T-helper 9 cell (primary cell): ENCODE measurements at regions not wholly inside any gene's neighbourhood (a gene's known extent, or its start where the extent isn't known, plus 50 kb on each side); places are given as distances from the start of the nearest gene placed in this dataset.

Experiments used
- DNase-seq: peaks from one replicate; pipeline ENCODE4 v3.0.0-alpha.2; 2020

DNA sequence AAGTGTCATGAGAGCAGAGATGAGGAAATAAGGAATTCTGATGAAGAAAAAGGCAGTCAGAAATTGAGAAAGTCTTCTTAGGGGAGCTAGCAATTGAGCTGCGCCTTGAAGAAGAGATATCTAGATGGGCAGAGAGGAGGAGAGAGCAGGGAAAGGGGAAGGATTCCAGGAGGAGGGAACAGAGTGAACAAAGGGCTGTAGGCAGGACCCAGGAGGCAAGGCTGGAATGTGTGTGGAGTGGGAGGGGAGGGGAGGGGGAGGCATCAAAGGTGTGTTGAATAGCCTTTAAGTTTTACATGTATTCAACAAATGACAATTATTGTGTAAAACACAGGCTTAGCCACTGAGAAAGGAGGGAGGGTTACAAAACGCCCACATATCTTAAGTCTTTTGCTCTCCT, 164.5 kb downstream of the TDRD15 start:
- no peak for DNase-seq

DNA sequence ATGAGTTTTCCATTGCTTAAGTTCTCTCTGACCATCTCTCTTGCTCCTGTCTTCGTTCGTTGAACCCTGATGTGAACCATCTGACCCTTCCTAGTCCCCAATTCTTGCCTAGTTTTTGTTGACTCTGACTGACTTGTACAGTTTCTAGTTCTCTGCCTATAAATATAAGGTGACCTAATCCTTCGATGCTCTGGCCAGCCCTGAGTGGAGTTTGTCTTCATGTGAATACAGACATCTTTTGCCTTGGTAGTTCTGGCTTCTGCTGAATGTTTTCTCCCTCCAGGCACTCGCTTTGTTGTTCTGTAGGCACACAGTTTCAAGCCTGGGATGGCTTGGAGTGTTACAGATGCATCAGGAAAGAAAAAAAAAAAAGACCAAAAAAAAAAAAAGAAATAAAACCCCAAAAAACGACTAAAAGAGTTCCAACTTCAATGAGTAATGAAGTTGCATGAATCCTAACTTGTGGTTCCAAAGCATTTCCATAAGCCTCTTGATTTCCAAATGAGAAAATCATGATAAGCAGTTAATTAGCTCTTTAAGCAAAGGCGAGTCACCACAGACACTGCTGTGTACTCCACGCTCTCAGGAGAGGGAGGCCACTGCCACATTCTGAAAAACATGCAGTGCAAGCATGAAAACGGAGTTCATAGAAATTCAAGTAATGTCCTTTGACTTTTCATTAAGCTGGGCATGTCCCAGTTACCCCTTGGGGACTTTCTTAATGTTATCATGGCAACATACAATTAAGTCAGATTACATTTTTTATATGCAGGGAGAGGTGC, 165.2 kb downstream of the TDRD15 start:
- no peak for DNase-seq

DNA sequence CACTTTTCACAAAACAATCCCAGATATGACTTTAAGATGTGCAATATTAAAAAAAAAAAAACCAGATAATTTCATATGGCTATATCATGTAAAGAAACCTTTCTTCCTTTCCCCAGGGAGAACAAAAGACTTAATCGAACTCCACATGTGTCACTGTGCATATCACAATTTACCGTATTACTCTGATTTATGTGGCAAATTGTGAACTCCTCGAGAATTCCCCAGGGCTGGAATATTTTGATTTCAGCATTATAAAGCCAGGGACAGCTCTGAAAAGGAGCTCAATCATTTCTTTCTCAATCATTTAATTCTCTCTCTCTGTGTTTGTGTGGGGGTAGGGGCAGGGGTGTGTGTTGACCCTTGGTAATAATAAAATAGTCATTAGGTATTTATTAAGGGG, 165.8 kb downstream of the TDRD15 start:
- DNase-seq = no peak

DNA sequence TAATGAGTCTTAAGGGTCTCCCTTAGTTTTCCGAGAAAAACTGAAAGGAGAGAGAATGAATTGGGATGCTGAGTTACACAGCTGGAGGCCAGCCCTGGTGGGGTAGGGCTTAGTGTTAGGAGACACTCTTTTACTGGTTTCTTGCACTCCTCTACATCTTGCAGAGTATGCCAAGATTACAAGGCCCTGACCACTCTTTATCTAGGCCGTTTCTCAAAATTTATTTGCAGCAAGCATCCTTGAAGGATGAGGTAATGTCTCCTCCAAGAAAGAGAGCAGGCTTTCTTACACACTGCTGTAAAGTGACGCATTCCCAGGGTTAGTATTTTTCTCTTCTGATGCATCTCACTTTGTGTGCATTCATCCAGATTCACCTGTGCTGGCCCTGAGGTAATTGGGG, 166.2 kb downstream of the TDRD15 start:
- DNase-seq = no peak

DNA sequence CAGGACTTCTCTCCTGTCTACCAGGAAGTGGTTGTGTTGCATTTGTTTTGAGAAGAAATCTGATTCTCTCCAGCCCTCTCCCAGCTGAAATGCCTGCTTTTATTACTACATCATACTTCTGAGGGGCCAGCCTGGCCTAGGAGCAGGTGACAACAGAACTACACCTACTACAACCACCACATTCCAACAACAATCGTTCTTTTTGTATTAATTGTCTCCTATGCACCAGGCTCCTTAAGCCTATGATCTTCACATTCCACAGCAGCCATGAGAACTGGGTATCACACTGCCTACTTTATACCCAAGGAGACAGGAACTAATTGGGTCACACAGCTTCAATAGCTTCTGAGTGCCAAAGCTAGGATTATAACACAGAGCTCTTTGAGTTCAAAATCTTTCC, 167.7 kb downstream of the TDRD15 start:
- no peak for DNase-seq

DNA sequence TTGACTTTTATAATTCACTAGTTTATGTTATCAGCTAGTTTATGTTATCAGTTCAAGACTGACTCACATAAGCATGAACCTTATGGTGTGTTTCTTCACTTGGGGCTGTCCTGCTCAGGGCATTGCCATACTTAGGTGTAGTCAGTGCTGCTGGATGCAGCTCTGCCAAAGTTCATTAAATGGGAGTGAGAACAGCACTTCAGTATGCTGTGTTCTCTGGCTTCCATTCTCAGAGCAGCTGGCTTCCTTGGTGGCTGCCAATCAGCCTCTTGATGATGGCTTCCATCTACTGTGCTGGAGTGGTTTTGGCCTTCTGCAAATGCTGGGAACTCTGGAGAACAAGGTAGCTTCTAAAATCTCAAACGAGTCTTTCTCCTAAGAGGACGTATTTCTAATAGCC, 170.7 kb downstream of the TDRD15 start:
- no peak for DNase-seq

DNA sequence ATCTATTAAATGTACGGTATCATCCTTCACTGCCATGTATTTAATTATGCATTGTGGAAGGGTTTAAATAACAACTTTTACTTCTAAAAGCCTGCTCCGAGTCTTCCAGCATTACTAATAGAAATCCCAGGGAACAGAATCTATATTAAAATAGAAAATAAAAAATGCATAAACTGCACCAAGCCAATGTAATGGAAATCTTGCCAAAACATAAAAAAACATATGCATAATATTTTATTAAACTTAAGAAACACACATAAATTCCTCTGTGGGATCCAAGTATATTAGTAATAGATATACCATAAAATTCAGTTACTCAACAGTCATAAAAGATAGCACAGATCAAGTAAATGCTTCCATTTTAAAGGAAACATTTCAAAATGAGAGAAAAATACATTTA, 175.6 kb downstream of the TDRD15 start:
- no peak for DNase-seq

DNA sequence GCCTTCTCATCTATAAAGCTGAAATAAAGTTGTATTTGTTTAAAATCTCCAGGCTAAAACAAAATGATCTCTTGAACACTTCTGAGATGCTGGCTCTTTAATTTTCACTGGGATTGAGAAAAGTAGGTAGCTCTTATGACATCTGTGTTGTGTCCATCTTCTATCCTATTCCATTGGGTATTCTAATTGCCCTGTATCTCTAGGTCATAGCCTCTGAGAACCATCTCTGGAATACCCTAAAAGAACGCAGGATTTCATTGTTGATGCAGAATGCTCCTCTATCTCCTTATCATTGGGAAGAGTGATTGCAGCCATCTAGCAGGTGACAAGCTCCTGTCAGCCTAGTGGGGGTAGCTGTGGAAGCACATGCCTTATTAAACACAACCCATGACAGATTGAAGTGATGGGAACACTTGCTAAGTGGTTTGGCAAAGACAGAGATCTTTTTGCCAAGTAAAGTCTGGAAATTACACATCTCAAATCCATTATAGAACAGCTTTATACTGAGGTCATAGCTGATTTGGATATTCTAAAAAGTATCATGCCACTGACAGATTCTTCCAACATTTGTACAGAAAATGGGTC, 178.2 kb downstream of the TDRD15 start:
- no peak for DNase-seq

DNA sequence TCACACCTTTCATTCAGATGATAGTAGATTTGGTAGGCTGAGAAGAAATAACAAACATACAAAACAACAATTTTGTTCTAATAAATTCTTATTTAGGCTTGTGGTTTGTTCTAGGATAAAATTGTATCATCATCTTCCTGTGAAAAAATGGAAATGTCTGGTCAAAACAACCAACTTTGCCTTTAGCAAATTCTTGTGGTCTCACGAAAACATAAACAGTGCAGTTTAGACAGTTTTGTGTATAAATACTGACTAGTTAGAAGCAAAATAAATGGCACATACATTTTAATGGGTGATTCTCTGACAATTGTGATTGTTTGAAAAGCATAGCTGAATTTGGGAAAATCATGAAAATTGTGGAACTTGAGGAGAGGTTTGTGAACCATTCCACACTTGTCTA, 180.1 kb downstream of the TDRD15 start:
- no peak for DNase-seq

DNA sequence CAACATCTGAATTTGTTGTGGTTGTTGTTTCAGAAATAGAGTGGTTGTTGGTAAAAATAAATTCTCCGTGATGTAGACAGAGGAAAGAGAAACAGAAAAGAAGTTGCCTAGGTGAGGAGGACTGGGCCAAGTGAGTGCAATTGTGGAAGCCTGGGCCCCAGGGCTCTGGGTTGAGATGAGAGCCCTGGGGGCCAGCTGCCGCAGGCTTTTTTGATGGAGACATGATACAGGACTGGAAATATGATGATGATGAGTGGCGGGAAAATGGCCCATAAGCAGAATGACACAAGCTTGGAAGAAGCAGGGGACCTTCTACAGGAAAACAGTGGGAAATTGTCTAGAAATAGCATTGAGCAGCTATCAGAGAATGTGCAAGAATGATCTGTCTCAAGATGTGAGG, 181.8 kb downstream of the TDRD15 start:
- no peak for DNase-seq

DNA sequence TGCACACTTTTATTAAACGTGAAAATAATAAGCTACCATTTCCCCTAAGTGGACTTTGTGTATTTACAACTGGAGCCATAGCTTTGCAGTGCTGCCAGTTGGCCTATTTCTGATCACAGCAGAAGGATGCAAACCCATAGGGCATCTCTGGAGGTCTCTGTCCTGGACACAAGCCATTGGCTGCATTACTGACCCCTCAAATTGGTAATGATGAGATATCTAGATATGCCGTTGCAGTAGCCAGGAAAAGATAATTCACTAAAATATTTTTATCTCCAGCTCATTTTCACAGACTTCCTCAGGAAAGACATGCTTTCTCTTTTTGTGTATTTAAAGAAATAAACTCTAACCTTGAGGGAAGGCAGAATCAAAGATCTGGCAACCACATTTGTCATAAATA, 182.5 kb downstream of the TDRD15 start:
- no peak for DNase-seq

DNA sequence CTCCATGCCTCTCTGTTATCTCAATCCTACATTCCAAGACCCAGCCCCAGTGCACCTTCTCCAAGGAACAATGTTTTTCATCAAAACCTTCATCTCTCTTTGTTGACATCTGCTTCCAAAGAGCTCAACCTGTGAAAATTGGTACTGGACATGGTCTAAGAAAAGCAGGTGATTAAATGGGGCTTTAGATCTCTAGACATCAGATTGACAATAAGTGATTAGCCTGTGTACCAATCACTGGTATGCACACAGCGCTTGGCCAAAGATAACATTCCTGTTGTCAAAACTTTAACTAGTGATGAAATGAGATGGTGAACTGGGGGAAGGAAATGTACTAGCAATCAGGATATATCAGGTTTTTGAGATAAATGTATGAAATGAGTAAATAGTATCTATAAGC, 183.3 kb downstream of the TDRD15 start:
- DNase-seq = no peak

DNA sequence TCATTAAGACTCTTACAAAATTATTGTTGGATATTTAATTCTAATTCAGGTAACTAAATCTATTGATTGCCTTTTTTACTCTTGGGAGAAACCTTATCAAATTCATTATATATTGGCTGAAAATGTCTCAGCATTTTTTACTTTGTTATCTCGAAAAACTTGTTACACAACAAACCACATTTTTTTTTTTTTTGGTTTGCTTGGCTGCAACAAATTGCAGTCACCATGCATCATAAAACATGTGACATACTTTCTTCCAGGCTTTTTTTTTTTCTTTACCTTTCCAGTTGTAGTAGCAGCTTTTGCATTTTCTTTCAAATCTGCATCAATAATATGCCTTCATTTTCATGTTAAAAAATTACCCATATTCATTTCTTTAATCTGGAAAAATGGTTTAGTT, 186.7 kb downstream of the TDRD15 start:
- no peak for DNase-seq

DNA sequence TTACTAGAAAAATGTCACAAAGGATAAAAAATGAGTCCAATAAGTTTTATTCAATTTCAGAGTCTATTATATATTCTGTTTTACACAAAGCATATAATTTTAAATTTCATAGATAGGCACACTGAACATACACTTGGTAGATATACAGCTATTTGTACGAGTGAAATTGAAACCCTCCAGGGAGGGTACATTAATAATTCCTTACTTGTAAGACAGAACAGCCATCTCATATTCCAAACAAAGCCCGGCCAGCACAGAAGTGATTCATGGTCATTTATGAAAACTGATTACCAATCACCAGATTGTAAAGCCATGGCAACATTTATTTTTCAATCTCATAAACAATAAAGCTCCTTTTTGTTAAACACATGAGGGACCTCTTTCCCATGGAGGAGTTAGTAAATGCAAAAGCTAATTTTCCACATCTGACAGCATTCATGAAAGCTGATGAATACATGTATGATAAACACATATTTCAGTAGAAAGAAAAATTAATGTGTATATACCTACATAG, 190.6 kb downstream of the TDRD15 start:
- DNase-seq = no peak

DNA sequence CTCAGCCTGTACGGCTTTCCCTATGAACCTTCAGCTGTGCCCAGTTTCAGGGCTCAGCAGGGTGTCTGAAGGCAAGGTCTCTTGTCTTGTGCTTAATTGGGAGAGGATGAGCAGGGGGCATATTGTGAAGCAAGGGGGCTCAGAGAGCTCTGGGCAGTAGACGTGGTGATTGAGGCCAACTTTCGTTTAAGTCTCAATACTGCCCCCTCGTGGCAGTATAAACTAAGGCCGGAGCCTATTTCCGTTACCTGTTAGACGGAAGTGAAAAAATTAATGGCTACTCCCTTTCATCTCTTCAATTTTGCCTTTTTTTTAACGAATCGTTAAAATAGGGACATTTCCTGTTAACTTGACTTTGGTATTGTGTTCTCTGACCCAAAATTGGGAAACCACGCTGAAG, 193.4 kb downstream of the TDRD15 start:
- no peak for DNase-seq

DNA sequence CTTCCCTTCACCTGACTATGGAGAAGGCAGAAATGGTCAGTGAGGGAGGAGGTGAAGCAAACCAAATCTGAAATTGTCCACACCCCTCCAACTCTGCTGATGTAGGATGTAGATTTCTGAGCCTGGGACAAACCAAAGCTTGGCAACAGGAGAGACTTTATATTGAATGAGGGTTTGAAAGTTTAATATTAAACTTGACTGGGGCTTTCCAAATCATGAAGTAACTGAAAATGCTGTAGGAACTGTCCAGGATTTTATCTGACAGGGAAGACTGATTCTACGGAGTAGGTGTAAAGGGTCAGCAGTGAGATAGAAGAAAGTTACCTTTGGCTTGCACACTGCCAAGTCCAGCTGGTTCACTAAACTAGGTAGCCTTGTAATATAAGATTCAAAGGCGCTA, 194.5 kb downstream of the TDRD15 start:
- no peak for DNase-seq

DNA sequence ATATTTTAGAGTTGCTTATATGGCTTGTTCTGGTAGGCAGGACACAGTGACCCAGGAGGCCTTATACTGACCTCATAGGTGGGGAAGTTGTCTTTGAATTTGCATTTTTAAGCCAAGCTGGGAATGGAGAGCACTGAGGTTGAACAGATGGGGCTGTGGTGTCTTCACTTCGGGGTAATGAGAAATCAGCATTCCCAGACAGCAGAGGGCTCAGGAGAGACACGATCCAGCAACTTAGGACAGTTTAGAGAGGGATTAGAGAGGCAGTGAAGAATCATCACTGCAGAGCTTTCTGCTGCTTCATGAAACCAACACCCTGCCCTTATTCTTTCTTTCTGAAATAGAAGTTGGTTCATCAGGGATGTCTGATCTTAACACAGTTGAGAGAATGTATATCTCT, 202.4 kb downstream of the TDRD15 start:
- no peak for DNase-seq

DNA sequence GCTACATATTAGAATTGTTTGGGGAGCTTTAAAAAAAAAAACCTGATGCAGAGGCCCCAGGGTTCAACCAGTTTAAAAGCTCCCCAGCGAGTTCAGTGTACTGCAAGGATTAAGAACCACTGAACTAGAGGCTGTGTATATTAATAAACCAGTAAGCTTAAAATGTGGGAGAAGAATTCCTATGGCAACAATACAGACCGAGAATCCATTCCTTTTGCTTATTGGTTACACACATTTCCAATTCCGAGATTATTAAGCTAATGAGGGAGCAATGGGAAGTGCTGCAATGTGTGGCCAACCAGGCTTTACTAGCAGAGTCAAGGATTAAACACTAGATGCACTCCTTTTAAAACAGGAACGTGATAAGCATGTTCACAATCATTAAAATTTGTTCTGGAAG, 204.4 kb downstream of the TDRD15 start:
- DNase-seq = no peak

DNA sequence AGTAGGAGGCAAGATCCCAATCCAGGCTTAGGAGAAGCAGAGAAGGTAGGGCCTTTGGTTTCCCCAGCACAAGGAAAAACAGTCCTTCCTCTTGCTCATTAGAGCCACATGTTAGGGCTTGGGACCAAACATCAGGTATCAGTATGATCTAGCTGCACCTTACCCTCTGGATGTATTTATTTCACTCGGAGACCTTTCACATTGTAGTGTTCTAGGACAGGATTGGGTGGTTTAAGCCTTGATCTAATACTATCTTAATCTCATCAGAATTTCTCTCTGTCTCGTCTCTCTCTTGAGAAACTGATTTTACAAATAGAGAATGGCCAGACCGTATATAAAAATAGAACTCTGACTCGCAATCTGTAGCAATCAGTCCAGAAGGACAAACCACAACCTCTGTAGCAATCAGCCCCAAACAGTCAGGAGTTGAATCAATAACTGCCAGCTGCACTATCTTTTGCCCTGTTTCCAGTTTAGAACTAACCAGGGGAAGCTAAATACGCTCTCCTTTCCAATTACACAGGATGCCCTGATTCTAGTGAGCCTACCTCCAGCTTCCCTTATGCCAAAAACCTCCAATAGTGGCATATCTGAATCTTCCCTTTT, 207.1 kb downstream of the TDRD15 start:
- no peak for DNase-seq

DNA sequence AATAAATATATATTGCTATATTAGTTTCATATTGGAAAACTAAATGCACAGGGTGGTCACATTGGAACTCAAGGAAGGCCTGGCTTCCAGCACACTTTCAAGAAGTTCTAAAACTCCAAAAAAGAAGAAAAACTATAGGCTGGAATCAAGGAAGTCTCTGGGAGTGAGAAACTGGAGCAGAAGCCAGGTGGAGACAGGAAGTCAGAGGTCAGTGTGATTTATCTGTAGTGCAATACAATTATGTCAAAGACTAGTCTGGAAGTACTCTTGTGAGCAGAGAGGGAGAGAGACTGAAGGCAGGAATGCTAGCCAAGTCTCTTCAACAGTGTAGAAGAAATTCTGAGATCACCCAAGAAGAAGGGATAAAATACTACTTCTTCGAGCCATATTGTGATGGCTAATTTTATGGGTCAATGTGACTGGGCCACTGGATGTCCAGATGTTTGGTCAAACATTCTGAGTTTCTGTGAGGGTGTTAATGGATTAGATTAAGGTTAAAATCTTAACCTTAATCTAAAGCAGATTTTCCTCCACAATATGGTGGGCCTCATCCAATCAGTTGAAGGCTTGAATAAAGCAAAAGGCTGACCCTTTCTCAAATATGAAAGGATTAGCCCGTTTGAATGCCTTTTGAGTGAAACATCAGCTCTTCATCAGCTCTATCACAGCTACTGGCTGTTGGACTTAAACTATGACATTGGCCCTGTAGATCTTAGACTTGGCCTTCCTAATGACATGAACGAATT, 208.0 kb downstream of the TDRD15 start:
- DNase-seq = no peak

DNA sequence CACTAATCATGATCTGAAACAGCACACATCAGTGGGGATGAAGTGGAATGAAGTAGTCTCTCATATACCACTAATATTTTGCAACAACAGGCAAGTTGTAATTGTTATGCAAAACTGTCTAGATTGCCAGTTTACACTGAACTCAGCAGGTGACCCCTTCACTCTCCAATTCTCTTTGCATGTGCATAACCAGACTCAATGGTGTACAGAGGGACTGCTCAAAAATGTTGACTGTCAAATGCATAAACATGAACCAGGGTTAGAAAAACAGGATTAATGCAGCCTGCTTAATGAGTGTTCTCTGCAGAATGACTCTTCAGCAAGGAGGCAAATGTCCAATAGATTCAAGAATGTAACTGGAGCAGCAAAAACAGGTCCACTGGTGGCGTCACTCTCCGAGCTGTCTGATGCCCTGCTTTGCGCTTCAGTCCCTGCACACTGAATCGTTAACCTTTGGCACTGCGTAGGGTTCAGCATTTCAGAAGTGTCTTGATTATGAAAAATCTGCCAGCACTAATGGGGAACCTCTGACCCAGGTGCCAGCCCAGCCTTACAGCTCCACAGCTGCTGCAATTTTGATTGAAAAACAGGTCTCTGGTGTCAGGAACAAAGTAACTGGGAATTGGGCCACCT, 209.3 kb downstream of the TDRD15 start:
- DNase-seq = no peak

DNA sequence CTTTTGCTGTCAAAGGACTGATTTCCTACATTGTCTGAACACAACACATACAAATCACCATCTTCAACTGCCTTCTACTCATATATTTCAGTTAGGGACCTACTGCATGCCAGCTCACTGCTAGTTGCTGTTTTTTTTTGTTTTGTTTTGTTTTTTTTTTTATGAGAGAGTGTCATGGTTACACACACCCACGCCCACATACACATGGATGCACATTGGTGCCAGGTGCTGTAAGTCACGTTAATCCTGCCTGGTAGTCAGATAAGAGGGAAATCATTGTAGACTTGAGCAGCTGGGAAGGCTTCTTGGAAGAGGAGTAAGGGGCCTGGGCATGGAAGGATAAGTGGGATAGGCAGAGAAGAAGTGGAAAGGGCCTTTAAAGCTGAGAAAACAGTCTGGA, 209.9 kb downstream of the TDRD15 start:
- DNase-seq = no peak

DNA sequence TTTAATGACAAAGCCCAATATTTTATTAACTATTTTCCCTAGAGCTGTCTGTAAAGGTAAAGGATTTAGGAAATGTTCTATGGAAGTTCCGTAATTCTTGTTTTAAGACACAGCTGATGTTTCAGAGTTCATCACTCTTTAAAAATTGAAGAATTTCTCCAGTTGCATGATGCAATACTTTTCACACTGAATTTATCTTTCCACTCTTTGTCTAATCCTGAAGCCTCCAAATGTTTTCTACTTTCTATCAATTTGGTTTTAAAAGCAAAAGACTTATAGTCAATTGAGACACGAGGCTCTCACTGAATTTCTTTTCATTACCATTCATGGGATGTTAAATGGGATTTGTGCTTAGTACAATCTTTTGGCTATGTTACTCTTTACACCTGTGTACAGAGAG, 223.2 kb downstream of the TDRD15 start:
- no peak for DNase-seq
